D721Med (cell line): ENCODE measurements at regions not wholly inside any gene's neighbourhood (a gene's known extent, or its start where the extent isn't known, plus 50 kb on each side); places are given as distances from the start of the nearest gene placed in this dataset.
A peak's percentile ranks its signal among the peaks of the same experiment; 100 is the strongest.

Experiments
- DNase-seq: peaks from one replicate; pipeline ENCODE4 v3.0.0; 2011; ENCODE audit warnings: low spot score; ENCODE audit not compliant: insufficient read length
- FAIRE-seq: peaks from 2 replicates; lab custom pipeline; 2011; peaks lifted over from hg19 to GRCh38; lab: Jason Lieb, UNC
- TF ChIP-seq, protein P1 (sequence below): IDR thresholded peaks from 2 replicates; pipeline ENCODE4 v1.5.1; 2012; ENCODE audit warnings: mild to moderate bottlenecking, control low read depth; ENCODE audit not compliant: insufficient read depth; ENCODE audit errors: missing control alignments

DNA sequence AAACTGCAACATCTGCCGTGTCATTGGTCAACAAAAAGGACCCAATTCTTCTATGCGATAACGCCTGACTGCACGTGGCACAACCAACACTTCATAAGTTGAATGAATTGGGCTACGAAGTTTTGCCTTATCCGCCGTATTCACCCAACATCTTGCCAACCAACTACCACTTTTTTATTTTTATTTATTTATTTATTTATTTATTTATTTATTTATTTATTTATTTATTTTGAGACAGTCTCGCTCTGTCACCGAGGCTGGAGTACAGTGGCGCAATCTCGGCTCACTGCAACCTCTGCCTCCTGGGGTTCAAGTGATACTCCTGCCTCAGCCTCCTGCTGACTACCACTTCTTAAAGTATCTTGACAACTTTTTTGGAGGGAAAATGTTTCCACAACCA lies 127.4 kb downstream of the RASSF9 start:
- DNase-seq: no peak
- FAIRE-seq: no peak

DNA sequence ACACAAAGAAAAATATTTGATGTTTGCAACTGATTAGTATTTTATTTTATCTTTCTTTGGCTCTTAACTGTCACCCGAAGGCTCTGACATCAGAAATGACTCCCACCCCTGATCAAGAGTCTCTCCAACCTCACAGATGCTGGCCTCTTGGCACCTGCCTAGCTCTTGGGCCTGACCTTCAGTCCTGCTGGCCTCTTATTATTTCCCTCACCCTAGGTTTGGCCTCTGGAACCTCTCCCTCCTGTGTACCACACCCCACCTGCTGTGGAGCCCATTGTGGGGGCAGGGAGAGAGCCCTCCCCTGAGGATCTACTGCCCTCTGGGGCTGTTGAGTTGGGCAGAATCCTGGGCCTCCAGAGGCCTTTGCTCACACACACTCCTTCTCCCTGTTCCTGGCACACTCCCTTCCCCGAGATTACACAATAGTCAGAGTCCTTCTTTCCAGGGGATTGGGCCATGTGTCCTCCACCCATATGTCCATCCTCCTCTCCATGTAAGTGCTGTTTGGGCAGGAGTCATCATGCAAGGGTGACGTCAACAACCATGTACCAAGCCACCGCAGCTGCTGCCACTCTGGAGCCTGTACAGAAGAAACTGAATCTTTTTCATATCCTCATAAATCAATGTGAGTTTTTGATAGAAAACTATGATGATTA lies 124.3 kb downstream of the RASSF9 start:
- FAIRE-seq: no peak
- TF ChIP-seq, protein P1, sequence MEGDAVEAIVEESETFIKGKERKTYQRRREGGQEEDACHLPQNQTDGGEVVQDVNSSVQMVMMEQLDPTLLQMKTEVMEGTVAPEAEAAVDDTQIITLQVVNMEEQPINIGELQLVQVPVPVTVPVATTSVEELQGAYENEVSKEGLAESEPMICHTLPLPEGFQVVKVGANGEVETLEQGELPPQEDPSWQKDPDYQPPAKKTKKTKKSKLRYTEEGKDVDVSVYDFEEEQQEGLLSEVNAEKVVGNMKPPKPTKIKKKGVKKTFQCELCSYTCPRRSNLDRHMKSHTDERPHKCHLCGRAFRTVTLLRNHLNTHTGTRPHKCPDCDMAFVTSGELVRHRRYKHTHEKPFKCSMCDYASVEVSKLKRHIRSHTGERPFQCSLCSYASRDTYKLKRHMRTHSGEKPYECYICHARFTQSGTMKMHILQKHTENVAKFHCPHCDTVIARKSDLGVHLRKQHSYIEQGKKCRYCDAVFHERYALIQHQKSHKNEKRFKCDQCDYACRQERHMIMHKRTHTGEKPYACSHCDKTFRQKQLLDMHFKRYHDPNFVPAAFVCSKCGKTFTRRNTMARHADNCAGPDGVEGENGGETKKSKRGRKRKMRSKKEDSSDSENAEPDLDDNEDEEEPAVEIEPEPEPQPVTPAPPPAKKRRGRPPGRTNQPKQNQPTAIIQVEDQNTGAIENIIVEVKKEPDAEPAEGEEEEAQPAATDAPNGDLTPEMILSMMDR: no peak
- no peak for DNase-seq

More for the DNA sequence above, 127.4 kb downstream of the RASSF9 start:
- TF ChIP-seq, protein P1: no peak

DNA sequence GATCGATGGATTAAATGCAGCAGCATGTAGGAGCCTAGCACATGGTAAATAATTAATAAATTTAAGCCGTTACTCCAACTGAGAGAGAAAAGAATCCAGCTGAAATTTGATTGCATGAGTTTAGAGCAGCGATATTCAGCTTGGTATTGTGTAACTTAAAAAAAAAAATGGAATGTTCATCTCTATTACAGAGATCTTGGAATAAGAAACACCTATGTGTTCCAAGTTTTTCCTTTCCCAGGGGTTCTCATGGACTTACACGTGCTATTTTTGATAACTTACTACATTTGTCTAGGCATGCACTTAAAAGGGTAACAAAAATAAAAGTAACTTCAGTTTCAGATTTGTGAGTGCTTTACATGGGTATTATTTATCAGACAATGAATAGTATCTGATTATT lies 122.8 kb downstream of the RASSF9 start:
- FAIRE-seq (no peak), DNase-seq (no peak)
- TF ChIP-seq, protein P1: no peak

DNA sequence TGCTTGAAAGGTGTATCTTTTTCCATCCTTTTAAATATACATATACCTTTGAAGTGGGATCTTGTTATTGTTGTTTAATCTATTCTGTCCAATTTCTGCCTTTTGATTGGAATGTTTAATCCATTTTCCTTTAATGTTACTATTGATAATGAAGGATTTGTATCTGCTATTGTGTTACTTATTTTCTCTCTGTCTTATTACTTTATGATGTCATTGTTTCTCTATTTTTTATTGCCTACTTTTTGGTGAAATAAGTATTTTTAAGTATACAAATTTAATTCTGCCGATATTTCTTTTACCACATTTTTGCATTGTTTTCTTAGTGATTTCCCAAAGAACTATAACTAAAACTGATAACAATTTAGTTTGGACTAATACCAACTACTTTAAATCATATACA lies 121.8 kb downstream of the RASSF9 start:
- TF ChIP-seq, protein P1: no peak
- DNase-seq: no peak
- FAIRE-seq: no peak

DNA sequence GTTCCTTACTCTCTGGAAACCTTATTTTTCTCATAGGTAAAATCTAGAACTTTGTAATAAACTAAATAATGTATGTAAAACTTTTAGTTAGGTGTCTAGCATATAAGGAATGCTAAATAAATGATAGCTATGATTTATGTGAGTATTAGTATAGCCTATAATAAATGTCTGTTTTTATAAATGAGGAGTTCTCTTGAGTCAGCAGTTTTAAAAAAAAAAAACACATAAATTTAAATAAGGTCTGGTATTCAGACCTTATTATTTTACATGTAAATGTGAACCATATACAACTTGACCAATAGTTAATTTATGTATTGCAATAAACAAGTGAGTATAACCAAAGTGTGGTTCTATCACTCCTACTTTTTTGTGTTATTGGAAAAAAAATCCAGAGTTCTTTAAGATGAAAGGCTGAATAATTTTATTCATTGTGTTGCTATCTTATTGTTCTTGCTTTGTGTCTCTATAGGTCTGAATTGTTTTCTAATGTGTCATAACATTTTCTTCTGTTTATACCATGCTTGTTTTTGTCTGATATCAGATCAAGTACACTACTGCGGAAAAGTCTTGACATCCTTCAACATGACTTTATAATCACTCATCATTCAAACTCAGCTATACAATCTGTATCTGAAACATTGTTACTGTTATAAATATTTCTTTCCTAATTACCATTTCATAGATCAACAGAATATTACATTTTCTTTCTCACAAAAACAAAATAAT lies 115.7 kb downstream of the RASSF9 start:
- FAIRE-seq (no peak), DNase-seq (no peak)
- TF ChIP-seq, protein P1: no peak

DNA sequence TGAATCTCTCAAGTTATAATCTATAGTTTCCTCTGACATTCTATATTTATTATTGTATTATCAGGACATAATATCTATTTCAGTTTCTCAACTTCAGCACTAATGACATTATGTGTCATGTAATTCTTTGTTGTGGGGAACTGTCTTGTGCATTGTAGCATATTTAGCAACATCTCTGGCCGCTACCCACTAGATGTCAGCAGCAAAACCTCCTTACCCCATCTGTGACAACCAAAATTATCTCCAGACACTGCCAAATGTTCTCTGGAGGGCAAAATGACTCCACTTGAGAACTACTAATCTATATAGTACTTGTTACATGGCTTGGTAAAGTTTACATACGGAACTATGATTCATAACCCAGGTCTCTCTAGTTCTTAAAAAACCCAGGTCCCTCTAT lies 110.2 kb downstream of the RASSF9 start:
- DNase-seq (no peak), FAIRE-seq (no peak)
- TF ChIP-seq, protein P1: peak; percentile 24
